ENCODE measurements at regions not wholly inside any gene's neighbourhood (a gene's known extent, or its start where the extent isn't known, plus 50 kb on each side); places are given as distances from the start of the nearest gene placed in this dataset.

DNA sequence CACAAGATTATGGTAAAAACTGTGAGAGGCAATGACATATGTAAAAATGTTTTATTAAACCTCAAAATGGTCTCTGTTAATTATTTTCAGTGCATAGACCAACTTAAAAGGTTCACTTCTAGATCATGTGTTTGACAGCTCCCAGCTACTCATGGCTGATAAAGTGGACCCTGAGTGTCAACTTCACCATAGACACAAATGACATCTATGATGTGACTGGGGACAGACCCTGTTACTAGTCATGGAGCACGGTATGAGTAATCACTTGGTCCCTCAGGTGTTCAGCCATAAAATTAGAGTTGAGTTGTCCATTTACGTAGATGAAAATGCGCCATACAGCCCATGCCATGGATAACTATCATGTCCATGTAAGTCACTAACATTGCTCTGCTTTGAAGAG, 199.8 kb downstream of the ZNF365 start:
- no peak for DNase-seq
- H3K4me1 ChIP-seq: no peaks in the 10 kb centered on the region
- TF ChIP-seq, protein P1, sequence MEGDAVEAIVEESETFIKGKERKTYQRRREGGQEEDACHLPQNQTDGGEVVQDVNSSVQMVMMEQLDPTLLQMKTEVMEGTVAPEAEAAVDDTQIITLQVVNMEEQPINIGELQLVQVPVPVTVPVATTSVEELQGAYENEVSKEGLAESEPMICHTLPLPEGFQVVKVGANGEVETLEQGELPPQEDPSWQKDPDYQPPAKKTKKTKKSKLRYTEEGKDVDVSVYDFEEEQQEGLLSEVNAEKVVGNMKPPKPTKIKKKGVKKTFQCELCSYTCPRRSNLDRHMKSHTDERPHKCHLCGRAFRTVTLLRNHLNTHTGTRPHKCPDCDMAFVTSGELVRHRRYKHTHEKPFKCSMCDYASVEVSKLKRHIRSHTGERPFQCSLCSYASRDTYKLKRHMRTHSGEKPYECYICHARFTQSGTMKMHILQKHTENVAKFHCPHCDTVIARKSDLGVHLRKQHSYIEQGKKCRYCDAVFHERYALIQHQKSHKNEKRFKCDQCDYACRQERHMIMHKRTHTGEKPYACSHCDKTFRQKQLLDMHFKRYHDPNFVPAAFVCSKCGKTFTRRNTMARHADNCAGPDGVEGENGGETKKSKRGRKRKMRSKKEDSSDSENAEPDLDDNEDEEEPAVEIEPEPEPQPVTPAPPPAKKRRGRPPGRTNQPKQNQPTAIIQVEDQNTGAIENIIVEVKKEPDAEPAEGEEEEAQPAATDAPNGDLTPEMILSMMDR (IDR thresholded peaks at IDR 0.05; ENCODE audit: low read depth, low read length): no peak
- H3K36me3 ChIP-seq: no peaks in the 10 kb centered on the region
- no peaks in the 10 kb centered on the region for H3K9me3 ChIP-seq
- no peaks in the 10 kb centered on the region for H3K27me3 ChIP-seq
- no peak overlapping the region for H3K4me3 ChIP-seq (ENCODE audit: low read depth, low read length)

DNA sequence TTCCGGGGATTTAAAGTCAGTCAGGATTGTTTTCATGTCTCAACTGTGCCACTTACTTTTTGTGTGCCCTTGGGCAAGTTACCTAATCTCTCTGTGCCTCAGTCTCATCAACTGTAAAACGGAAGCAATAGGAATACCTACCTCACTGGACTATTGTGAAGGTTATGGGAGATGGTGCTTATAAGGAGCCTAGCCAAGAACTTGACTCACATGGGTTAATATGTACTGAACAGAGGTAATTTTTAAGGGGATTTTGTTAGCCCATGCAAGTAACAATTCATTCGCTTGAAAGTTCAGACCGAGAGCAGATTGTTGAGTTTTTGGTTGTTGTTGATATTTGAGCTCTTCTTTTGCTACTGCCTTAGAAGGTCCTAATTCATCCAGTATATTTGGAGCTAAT, 202.9 kb downstream of the ZNF365 start:
- TF ChIP-seq, protein P1 (IDR thresholded peaks at IDR 0.05; ENCODE audit: low read depth, low read length): no peak
- Histone ChIP-seq H3K4me1 (no peaks in the 10 kb centered on the region), H3K27me3 (no peaks in the 10 kb centered on the region), H3K9me3 (no peaks in the 10 kb centered on the region), H3K36me3 (no peaks in the 10 kb centered on the region), H3K4me3 (ENCODE audit: low read depth, low read length) (no peak overlapping the region)
- DNase-seq: no peak

DNA sequence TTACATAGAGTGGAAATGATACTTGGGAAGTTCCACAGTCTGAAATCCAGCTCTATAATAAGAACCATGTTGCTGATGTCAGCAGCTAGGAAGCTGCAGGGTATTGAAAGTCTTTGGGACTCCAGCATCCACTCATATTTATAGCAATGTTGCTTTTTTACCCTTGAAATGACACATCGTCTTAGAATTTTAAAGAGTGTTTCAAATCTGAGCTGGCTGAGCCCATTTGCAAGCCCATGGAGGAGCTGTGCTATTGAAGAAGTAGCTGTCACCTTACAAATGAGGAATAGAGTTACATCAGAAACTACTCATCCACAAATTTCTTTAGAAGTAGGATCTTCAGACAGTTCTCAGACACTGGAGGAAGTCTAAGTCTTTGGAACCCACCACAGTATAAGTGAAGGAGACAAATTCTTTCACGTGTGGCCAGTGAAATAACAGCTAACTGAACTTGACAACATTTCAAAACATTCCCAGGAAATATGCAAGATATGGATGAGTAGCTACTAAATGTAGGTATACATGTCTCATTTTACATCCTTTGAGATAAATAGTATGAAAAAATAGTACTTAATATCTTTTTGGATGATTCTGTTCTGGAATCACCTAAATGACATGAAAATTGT, 203.6 kb downstream of the ZNF365 start:
- Histone ChIP-seq H3K27me3 (no peaks in the 10 kb centered on the region), H3K9me3 (no peaks in the 10 kb centered on the region)
- no peak for DNase-seq

DNA sequence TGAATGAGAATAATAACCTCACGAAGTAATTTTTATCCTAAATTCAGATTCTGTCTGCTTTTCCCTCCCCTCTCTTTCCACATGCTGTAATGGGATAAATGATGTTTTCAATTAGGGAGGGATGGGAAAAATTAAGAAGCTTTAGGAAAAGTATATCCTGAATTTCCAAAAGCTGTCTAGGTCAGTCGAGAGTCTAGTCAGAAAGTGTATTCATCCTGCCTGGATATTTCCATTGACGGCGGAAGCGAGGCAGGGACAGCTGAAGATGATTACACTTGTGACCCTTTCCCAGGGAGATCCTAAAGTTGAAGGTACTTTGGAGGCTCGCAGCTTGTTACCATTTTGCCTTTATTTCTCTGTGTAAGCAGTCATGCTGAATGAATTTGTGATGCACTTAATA, 204.1 kb downstream of the ZNF365 start:
- TF ChIP-seq, protein P1 (IDR thresholded peaks at IDR 0.05; ENCODE audit: low read depth, low read length): no peak
- H3K4me3 ChIP-seq (ENCODE audit: low read depth, low read length): no peak overlapping the region
- H3K36me3 ChIP-seq: no peaks in the 10 kb centered on the region
- DNase-seq: no peak
- H3K4me1 ChIP-seq: no peaks in the 10 kb centered on the region
- H3K9me3 ChIP-seq: no peaks in the 10 kb centered on the region
- no peaks in the 10 kb centered on the region for H3K27me3 ChIP-seq

More for the DNA sequence above, 203.6 kb downstream of the ZNF365 start:
- Histone ChIP-seq H3K36me3 (no peaks in the 10 kb centered on the region), H3K4me3 (ENCODE audit: low read depth, low read length) (no peak overlapping the region), H3K4me1 (no peaks in the 10 kb centered on the region)
- TF ChIP-seq, protein P1 (IDR thresholded peaks at IDR 0.05; ENCODE audit: low read depth, low read length): no peak

DNA sequence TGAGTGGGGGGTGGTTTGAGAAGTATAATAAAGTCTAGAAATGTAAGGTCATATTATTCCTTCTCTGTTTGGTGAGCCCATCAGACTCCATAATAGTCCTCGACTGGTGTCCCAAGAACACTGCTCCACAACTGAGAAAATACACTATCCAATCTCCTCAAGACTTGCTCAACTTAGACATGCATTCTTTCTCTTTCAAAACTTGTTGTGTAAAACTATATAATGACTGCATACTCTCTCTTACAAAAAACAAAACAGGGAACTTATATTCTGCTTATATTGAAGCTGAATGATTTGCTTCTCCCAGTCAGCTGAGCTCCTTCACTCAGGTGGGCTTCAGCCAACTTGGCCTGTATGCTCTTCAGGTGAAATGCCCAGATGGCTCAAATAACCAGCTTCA, 204.7 kb downstream of the ZNF365 start:
- Histone ChIP-seq H3K36me3 (no peaks in the 10 kb centered on the region), H3K4me1 (no peaks in the 10 kb centered on the region), H3K27me3 (no peaks in the 10 kb centered on the region), H3K9me3 (no peaks in the 10 kb centered on the region), H3K4me3 (ENCODE audit: low read depth, low read length) (no peak overlapping the region)
- TF ChIP-seq, protein P1 (IDR thresholded peaks at IDR 0.05; ENCODE audit: low read depth, low read length): no peak
- no peak for DNase-seq

DNA sequence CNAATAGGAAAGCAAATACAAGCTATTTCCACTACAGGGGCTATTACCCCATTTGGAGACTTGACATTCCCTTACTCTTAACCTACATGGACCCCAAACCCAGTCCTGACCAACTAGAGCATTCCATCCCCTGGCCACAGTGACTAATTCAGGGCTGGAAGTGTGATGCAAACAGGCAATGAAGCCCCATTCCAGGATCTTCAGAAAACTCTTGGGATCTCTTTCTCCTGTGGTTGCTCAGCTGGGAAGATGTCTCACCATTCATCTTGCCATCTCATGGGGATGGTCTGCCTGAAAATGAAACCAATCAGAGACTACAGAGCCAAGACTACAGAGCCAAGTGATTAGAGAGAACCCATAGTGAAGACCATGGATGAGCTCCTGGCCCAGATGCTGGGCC, 206.2 kb downstream of the ZNF365 start:
- H3K27me3 ChIP-seq: no peaks in the 10 kb centered on the region
- no peaks in the 10 kb centered on the region for H3K9me3 ChIP-seq
- no peaks in the 10 kb centered on the region for H3K4me1 ChIP-seq
- TF ChIP-seq, protein P1 (IDR thresholded peaks at IDR 0.05; ENCODE audit: low read depth, low read length): no peak
- no peak for DNase-seq
- no peak overlapping the region for H3K4me3 ChIP-seq (ENCODE audit: low read depth, low read length)
- H3K36me3 ChIP-seq: no peaks in the 10 kb centered on the region

Data from BE2C (cell line).